GM12891 (cell line): ENCODE measurements at regions not wholly inside any gene's neighbourhood (a gene's known extent, or its start where the extent isn't known, plus 50 kb on each side); places are given as distances from the start of the nearest gene placed in this dataset.

Source experiments
- POLR2A ChIP-seq: IDR thresholded peaks from 2 replicates; pipeline ENCODE4 v1.6.1; 2011; ENCODE audit warnings: low read depth, low read length, control low read depth
- POLR2AphosphoS5 ChIP-seq: IDR thresholded peaks from 2 replicates; pipeline ENCODE4 v1.6.1; 2011; ENCODE audit warnings: low read depth, low read length, control low read depth
- POU2F2 ChIP-seq: IDR thresholded peaks from 2 replicates; pipeline ENCODE4 v1.6.1; 2011; ENCODE audit warnings: low read depth, mild to moderate bottlenecking, control low read depth, low read length, moderate library complexity
- SPI1 ChIP-seq: IDR thresholded peaks from 2 replicates; pipeline ENCODE4 v1.6.1; 2011; ENCODE audit warnings: low read depth, low read length, control low read depth
- TAF1 ChIP-seq: IDR thresholded peaks from 2 replicates; pipeline ENCODE4 v1.6.1; 2011; ENCODE audit warnings: low read depth, low read length, control low read depth

GRCh38 chr18:10378688-10379420 is 75.6 kb upstream of the APCDD1 start:
- TF ChIP-seq POLR2A (no peak), POLR2AphosphoS5 (no peak), TAF1 (no peak), SPI1 (no peak), POU2F2 (no peak)
